Liver (tissue), 8 donors: ENCODE measurements at regions not wholly inside any gene's neighbourhood (a gene's known extent, or its start where the extent isn't known, plus 50 kb on each side); places are given as distances from the start of the nearest gene placed in this dataset.

Experiments
- DNase-seq: peaks from one replicate; pipeline ENCODE4 v3.0.0-alpha.2; 2017; ENCODE audit warnings: low spot score
- H3K27ac ChIP-seq, 2 donors: one replicate each; pipeline ENCODE4 v1.7.0; 2013; ENCODE audit warnings: inconsistent platforms in 2 of 2, low read length in 2 of 2, control low read depth in 1 of 2, low read depth in 1 of 2, mild to moderate bottlenecking in 1 of 2
- H3K27me3 ChIP-seq, 4 donors: one replicate each; pipeline versions ENCODE4 v1.6.1 to v1.7.0; 2013; ENCODE audit warnings: low read length in 3 of 4, inconsistent platforms in 1 of 4, mild to moderate bottlenecking in 1 of 4, moderate library complexity in 1 of 4; ENCODE audit not compliant: control insufficient read depth in 4 of 4, insufficient read depth in 4 of 4
- H3K36me3 ChIP-seq, 4 donors: one replicate each; pipeline versions ENCODE4 v1.6.1 to v1.7.0; 2013; ENCODE audit warnings: low read length in 3 of 4, mild to moderate bottlenecking in 3 of 4, low read depth in 1 of 4, moderate library complexity in 1 of 4; ENCODE audit not compliant: control insufficient read depth in 4 of 4, insufficient read depth in 3 of 4
- H3K4me1 ChIP-seq, 4 donors: one replicate each; pipeline versions ENCODE4 v1.6.1 to v1.7.0; 2013; ENCODE audit warnings: low read length in 3 of 4, mild to moderate bottlenecking in 3 of 4, moderate library complexity in 1 of 4; ENCODE audit not compliant: control insufficient read depth in 4 of 4, insufficient read depth in 4 of 4
- H3K4me3 ChIP-seq, 3 donors: one replicate each; pipeline versions ENCODE4 v1.6.1 to v1.7.0; 2013; ENCODE audit warnings: low read length in 3 of 3, control low read depth in 1 of 3, low read depth in 1 of 3, mild to moderate bottlenecking in 1 of 3
- H3K9ac ChIP-seq, 2 donors: one replicate each; pipeline ENCODE4 v1.7.0; 2013; ENCODE audit warnings: low read length in 2 of 2, mild to moderate bottlenecking in 2 of 2, moderate library complexity in 2 of 2, control low read depth in 1 of 2, low read depth in 1 of 2
- H3K9me3 ChIP-seq, 4 donors: one replicate each; pipeline versions ENCODE4 v1.6.1 to v1.7.0; 2013; ENCODE audit warnings: low read length in 3 of 4; ENCODE audit not compliant: control insufficient read depth in 4 of 4
- EGR1 ChIP-seq, 2 donors: IDR thresholded peaks; 2 replicates each; pipeline ENCODE4 v1.6.1; 2016 to 2018; ENCODE audit warnings: antibody characterized with exemption in 2 of 2, low read depth in 2 of 2
- FOXA1 ChIP-seq: IDR thresholded peaks from 2 replicates; pipeline ENCODE4 v1.6.1; 2016; ENCODE audit warnings: antibody characterized with exemption
- FOXA2 ChIP-seq: IDR thresholded peaks from 2 replicates; pipeline ENCODE4 v1.6.1; 2016; ENCODE audit warnings: antibody characterized with exemption
- GABPA ChIP-seq, 2 donors: IDR thresholded peaks in 1 of 2; conservative IDR thresholded peaks in 1 of 2; 2 replicates each; pipeline ENCODE4 v1.6.1; 2016; ENCODE audit warnings: antibody characterized with exemption in 2 of 2, mild to moderate bottlenecking in 1 of 2, moderate library complexity in 1 of 2
- HNF4A ChIP-seq, 2 donors: conservative IDR thresholded peaks; 2 replicates each; pipeline ENCODE4 v1.6.1; 2016; ENCODE audit warnings: antibody characterized with exemption in 2 of 2, mild to moderate bottlenecking in 2 of 2
- HNF4G ChIP-seq: IDR thresholded peaks from 2 replicates; pipeline ENCODE4 v1.6.1; 2016; ENCODE audit warnings: antibody characterized with exemption
- JUND ChIP-seq, 2 donors: IDR thresholded peaks; 2 replicates each; pipeline ENCODE4 v1.6.1; 2016; ENCODE audit warnings: antibody characterized with exemption in 2 of 2
- NR2F2 ChIP-seq: IDR thresholded peaks from 2 replicates; pipeline ENCODE4 v1.6.1; 2016; ENCODE audit warnings: antibody characterized with exemption
- RAD21 ChIP-seq, 2 donors: IDR thresholded peaks; 2 replicates each; pipeline ENCODE4 v1.6.1; 2016; ENCODE audit warnings: antibody characterized with exemption in 2 of 2, mild to moderate bottlenecking in 2 of 2
- REST ChIP-seq: IDR thresholded peaks from 2 replicates; pipeline ENCODE4 v1.6.1; 2016; ENCODE audit warnings: antibody characterized with exemption, mild to moderate bottlenecking
- RXRA ChIP-seq, 2 donors: IDR thresholded peaks; 2 replicates each; pipeline ENCODE4 v1.6.1; 2017 to 2018; ENCODE audit warnings: antibody characterized with exemption in 2 of 2, mild to moderate bottlenecking in 1 of 2
- SP1 ChIP-seq: IDR thresholded peaks from 2 replicates; pipeline ENCODE4 v1.6.1; 2018; ENCODE audit warnings: antibody characterized with exemption, mild to moderate bottlenecking
- TAF1 ChIP-seq: conservative IDR thresholded peaks from 2 replicates; pipeline ENCODE4 v1.6.1; 2016; ENCODE audit warnings: antibody characterized with exemption, mild to moderate bottlenecking
- YY1 ChIP-seq: IDR thresholded peaks from 2 replicates; pipeline ENCODE4 v1.6.1; 2016; ENCODE audit warnings: antibody characterized with exemption, mild to moderate bottlenecking
- WGBS: extraction: QIAGEN DNeasy Blood & Tissue Kit; methylation state at CpG from one replicate; pipeline ENCODE4 v1.1.7; 2013; 5-methylcytosine and 5-hydroxymethylcytosine counted together
- TF ChIP-seq, protein P1 (sequence below): IDR thresholded peaks from 2 replicates; pipeline ENCODE4 v1.6.1; 2016; ENCODE audit warnings: antibody characterized with exemption
- TF ChIP-seq, protein P2 (sequence below): IDR thresholded peaks from 2 replicates; pipeline ENCODE4 v1.6.1; 2016; ENCODE audit warnings: antibody characterized with exemption
- TF ChIP-seq, protein P3 (sequence below): IDR thresholded peaks from 2 replicates; pipeline ENCODE4 v1.6.1; 2016; ENCODE audit warnings: antibody characterized with exemption
- TF ChIP-seq, protein P4 (sequence below): fragments of 150-350 bp; IDR thresholded peaks from 2 replicates; pipeline ENCODE4 v1.5.1; 2017; ENCODE audit warnings: improper control_type of control experiment, low read depth, low read length; ENCODE audit not compliant: missing input control
- donor health status: healthy.
- donor health status: healthy.
- donor health status: healthy.
- donor health status: healthy.
- donor health status: healthy.

- Histone ChIP-seq H3K27ac (no peak overlapping the region), H3K4me3 (no peak overlapping the region), H3K4me1 (peaks cover 0 to 5% (median 2%) of the 10 kb centered on the region in 4 donors), H3K9me3 (no peaks in the 10 kb centered on the region), H3K36me3 (no peaks in the 10 kb centered on the region), H3K9ac (no peak overlapping the region), H3K27me3 (no peaks in the 10 kb centered on the region)
- 79% methylated on average over 7 of the region's 7 CpGs for WGBS
- DNase-seq: no peak
- TF ChIP-seq RAD21 (IDR thresholded peaks at IDR 0.05) (no peak), RXRA (IDR thresholded peaks at IDR 0.05) (no peak), HNF4G (no peak), NR2F2 (no peak), TAF1 (no peak), SP1 (no peak), EGR1 (IDR thresholded peaks at IDR 0.05; ENCODE audit: low read depth in 2 of 2) (no peak), FOXA2 (no peak), JUND (IDR thresholded peaks at IDR 0.05) (no peak), YY1 (no peak), FOXA1 (no peak), GABPA (IDR thresholded peaks at IDR 0.05 in 1 of 2, conservative IDR thresholded peaks at IDR 0.05 in 1 of 2) (no peak), REST (no peak), HNF4A (conservative IDR thresholded peaks at IDR 0.05) (no peak)
- TF ChIP-seq, protein P1, sequence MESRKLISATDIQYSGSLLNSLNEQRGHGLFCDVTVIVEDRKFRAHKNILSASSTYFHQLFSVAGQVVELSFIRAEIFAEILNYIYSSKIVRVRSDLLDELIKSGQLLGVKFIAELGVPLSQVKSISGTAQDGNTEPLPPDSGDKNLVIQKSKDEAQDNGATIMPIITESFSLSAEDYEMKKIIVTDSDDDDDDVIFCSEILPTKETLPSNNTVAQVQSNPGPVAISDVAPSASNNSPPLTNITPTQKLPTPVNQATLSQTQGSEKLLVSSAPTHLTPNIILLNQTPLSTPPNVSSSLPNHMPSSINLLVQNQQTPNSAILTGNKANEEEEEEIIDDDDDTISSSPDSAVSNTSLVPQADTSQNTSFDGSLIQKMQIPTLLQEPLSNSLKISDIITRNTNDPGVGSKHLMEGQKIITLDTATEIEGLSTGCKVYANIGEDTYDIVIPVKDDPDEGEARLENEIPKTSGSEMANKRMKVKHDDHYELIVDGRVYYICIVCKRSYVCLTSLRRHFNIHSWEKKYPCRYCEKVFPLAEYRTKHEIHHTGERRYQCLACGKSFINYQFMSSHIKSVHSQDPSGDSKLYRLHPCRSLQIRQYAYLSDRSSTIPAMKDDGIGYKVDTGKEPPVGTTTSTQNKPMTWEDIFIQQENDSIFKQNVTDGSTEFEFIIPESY: no peak
- TF ChIP-seq, protein P2, sequence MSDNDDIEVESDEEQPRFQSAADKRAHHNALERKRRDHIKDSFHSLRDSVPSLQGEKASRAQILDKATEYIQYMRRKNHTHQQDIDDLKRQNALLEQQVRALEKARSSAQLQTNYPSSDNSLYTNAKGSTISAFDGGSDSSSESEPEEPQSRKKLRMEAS: no peak
- TF ChIP-seq, protein P3, sequence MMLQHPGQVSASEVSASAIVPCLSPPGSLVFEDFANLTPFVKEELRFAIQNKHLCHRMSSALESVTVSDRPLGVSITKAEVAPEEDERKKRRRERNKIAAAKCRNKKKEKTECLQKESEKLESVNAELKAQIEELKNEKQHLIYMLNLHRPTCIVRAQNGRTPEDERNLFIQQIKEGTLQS: no peak
- TF ChIP-seq, protein P4, sequence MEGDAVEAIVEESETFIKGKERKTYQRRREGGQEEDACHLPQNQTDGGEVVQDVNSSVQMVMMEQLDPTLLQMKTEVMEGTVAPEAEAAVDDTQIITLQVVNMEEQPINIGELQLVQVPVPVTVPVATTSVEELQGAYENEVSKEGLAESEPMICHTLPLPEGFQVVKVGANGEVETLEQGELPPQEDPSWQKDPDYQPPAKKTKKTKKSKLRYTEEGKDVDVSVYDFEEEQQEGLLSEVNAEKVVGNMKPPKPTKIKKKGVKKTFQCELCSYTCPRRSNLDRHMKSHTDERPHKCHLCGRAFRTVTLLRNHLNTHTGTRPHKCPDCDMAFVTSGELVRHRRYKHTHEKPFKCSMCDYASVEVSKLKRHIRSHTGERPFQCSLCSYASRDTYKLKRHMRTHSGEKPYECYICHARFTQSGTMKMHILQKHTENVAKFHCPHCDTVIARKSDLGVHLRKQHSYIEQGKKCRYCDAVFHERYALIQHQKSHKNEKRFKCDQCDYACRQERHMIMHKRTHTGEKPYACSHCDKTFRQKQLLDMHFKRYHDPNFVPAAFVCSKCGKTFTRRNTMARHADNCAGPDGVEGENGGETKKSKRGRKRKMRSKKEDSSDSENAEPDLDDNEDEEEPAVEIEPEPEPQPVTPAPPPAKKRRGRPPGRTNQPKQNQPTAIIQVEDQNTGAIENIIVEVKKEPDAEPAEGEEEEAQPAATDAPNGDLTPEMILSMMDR: no peak
Measured at GRCh38 chr4:186954956-186955355, 231.3 kb upstream of the FAT1 start.
